MCF 10A (cell line): ENCODE measurements at regions not wholly inside any gene's neighbourhood (a gene's known extent, or its start where the extent isn't known, plus 50 kb on each side); places are given as distances from the start of the nearest gene placed in this dataset.
A peak's percentile ranks its signal among the peaks of the same experiment; 100 is the strongest.

Source experiments
- BruUV-seq: library from RNA; stranded (reverse); fragments of 400-500 nt; replicated peaks from 2 replicates; lab custom pipeline; 2021; lab: Mats Ljungman, UMichigan
- CTCF ChIA-PET: fragments of 300-600 bp; sonication (Branson Sonifier 250); formaldehyde crosslinking; extraction: SDS; loops from one replicate; lab custom pipeline; 2021; ENCODE audit warnings: antibody characterized with exemption, inconsistent platforms; lab: Yijun Ruan, JAX
- POLR2A ChIA-PET: fragments of 300-600, 350-650 bp; sonication (Branson Sonifier 250); formaldehyde crosslinking; extraction: SDS; loops from one replicate; lab custom pipeline; 2020; ENCODE audit warnings: antibody characterized with exemption, inconsistent platforms; lab: Yijun Ruan, JAX
- DNase-seq: peaks from one replicate; pipeline ENCODE4 v3.0.0-alpha.2; 2018; ENCODE audit not compliant: unreplicated experiment
- H3K27ac Mint-ChIP-seq: one replicate; pipeline ENCODE4 v1.8.0; 2022; ENCODE audit warnings: mild to moderate bottlenecking, low read depth, mixed read lengths; ENCODE audit not compliant: unreplicated experiment
- H3K27me3 Mint-ChIP-seq: one replicate; pipeline ENCODE4 v1.8.0; 2022; ENCODE audit warnings: mixed read lengths; ENCODE audit not compliant: insufficient read depth, unreplicated experiment
- H3K36me3 Mint-ChIP-seq: one replicate; pipeline ENCODE4 v1.8.0; 2022; ENCODE audit warnings: mild to moderate bottlenecking, moderate library complexity, mixed read lengths; ENCODE audit not compliant: insufficient read depth, unreplicated experiment
- H3K4me1 Mint-ChIP-seq: one replicate; pipeline ENCODE4 v1.8.0; 2022; ENCODE audit warnings: mixed read lengths; ENCODE audit not compliant: insufficient read depth, unreplicated experiment
- H3K4me3 Mint-ChIP-seq: one replicate; pipeline ENCODE4 v1.8.0; 2022; ENCODE audit warnings: mild to moderate bottlenecking, moderate library complexity, mixed read lengths; ENCODE audit not compliant: unreplicated experiment
- H3K9me3 Mint-ChIP-seq: one replicate; pipeline ENCODE4 v1.8.0; 2022; ENCODE audit warnings: mixed read lengths; ENCODE audit not compliant: unreplicated experiment
- CTCF ChIP-seq: fragments of 200-600 bp; IDR thresholded peaks from one replicate; pipeline ENCODE4 v1.8.0; 2022; ENCODE audit warnings: antibody characterized with exemption, mild to moderate bottlenecking; ENCODE audit not compliant: unreplicated experiment
- intact Hi-C: fragments of 100-400 bp; cut with micrococcal nuclease; formaldehyde crosslinking; loops from 2 replicates; pipeline ENCODE4 v1.14.1; 2022

- no peak for DNase-seq
- no peaks in the 10 kb centered on the region for H3K9me3 Mint-ChIP-seq
- peak overlapping the region; percentile 35 for H3K27ac Mint-ChIP-seq
- no peak overlapping the region for H3K4me3 Mint-ChIP-seq
- ChIA-PET CTCF (interaction anchor here (0.6 to 2.0 kb wide), 5 partner anchors 9 to 731 kb away, joined by 3 to 8 read pairs (median 4); no protein-coding TSS in a partner anchor), POLR2A (interaction anchor here (0.5 to 2.0 kb wide), 8 partner anchors 9 to 1022 kb away, joined by 3 to 11 read pairs (median 5); no protein-coding TSS in a partner anchor)
- no TSS peak for BruUV-seq
- H3K4me1 Mint-ChIP-seq = peaks cover 36% of the 10 kb centered on the region
- no peaks in the 10 kb centered on the region for H3K36me3 Mint-ChIP-seq
- intact Hi-C loops = no loop called here
- no peak for TF ChIP-seq CTCF
- H3K27me3 Mint-ChIP-seq = no peaks in the 10 kb centered on the region
These were observed 118.1 kb downstream of the C9orf152 start for GRCh38 chr9:110089681-110090370.

DNA sequence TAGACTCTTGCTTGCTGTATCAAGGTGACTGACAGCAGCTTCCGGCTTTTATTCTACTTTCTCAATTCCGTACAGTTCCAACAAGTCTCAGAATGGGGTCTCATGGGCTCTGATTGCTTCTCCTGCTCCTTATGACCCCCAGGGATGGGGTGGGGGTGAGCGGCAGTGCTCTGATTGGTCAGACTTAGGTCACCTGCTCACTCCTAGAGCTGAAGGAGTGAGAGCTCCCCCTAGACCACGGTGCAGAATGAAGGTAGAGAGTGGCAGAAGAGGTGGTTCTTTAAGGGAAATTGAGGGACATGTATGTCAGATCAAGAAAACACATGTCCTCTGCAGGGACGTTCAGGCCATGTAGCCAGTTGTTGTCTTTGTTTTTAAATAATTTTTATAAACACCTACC, 115.2 kb downstream of the C9orf152 start:
- Mint-ChIP-seq H3K36me3 (no peaks in the 10 kb centered on the region), H3K27ac (no peak overlapping the region), H3K4me1 (peaks cover 41% of the 10 kb centered on the region), H3K4me3 (no peak overlapping the region), H3K9me3 (no peaks in the 10 kb centered on the region), H3K27me3 (no peaks in the 10 kb centered on the region)
- TF ChIP-seq CTCF = no peak
- intact Hi-C loops = no loop called here
- no TSS peak for BruUV-seq
- CTCF ChIA-PET = interaction anchor here (0.9 kb wide), 1 partner anchor 34 kb away, joined by 3 read pairs; no protein-coding TSS in a partner anchor
- no peak for DNase-seq
- POLR2A ChIA-PET = interaction anchor here (0.6 to 0.7 kb wide), 3 partner anchors 290 to 1581 kb away, joined by 3 to 4 read pairs (median 4); no protein-coding TSS in a partner anchor

DNA sequence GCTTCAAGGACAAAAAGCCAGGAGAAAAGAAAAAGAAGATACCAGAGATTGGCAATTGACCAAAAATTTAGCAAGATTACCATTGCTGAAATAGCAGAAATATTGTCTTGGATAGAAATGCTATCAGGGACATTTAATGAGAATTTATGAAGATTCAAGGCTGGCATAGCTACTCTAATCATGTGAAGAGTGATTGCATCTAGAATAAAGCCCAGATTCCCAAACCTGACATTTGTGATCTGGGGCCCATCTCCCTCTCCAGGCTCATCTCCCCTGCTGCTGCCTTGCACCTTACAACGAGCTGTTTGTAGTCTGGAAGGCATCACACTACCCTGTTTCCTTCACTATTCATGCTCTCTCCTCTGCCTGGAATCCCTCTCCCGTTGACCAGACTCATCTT, 114.5 kb downstream of the C9orf152 start:
- CTCF ChIA-PET = no interaction called here
- H3K27me3 Mint-ChIP-seq = no peaks in the 10 kb centered on the region
- intact Hi-C loops = no loop called here
- peaks cover 40% of the 10 kb centered on the region for H3K4me1 Mint-ChIP-seq
- BruUV-seq = no TSS peak
- H3K27ac Mint-ChIP-seq = no peak overlapping the region
- DNase-seq = no peak
- TF ChIP-seq CTCF = no peak
- H3K36me3 Mint-ChIP-seq = peaks cover under 1% of the 10 kb centered on the region
- H3K4me3 Mint-ChIP-seq = no peak overlapping the region
- POLR2A ChIA-PET = no interaction called here
- no peaks in the 10 kb centered on the region for H3K9me3 Mint-ChIP-seq

GRCh38 chr9:110093871-110094270, 114.1 kb downstream of the C9orf152 start:
- ChIA-PET POLR2A (no interaction called here), CTCF (no interaction called here)
- Mint-ChIP-seq H3K4me1 (peaks cover 42% of the 10 kb centered on the region), H3K27ac (no peak overlapping the region), H3K9me3 (no peaks in the 10 kb centered on the region), H3K4me3 (no peak overlapping the region), H3K27me3 (no peaks in the 10 kb centered on the region), H3K36me3 (peaks cover 5% of the 10 kb centered on the region)
- no peak for DNase-seq
- intact Hi-C loops = no loop called here
- TF ChIP-seq CTCF = no peak
- no TSS peak for BruUV-seq
